ENCODE measurements at regions not wholly inside any gene's neighbourhood (a gene's known extent, or its start where the extent isn't known, plus 50 kb on each side); places are given as distances from the start of the nearest gene placed in this dataset.

- peak overlapping the region in 5 of 21 experiments; percentile 27 to 67 (median 47) for H3K27ac ChIP-seq
- no peak overlapping the region for H3K4me3 ChIP-seq
Measured at GRCh38 chr15:47293466-47294162, 423.7 kb upstream of the SEMA6D start.

- no peak overlapping the region for H3K27ac ChIP-seq
- no peak overlapping the region for H3K4me3 ChIP-seq
Measured at GRCh38 chr15:47294765-47295259, 422.5 kb upstream of the SEMA6D start.

GRCh38 chr15:47296881-47297280 lies 420.4 kb upstream of the SEMA6D start:
- H3K27ac ChIP-seq = no peak overlapping the region

GRCh38 chr15:47299846-47300434 lies 417.4 kb upstream of the SEMA6D start:
- no peak overlapping the region for H3K27ac ChIP-seq

More at GRCh38 chr15:47296881-47297280, 420.4 kb upstream of the SEMA6D start:
- no peak overlapping the region for H3K4me3 ChIP-seq

GRCh38 chr15:47300596-47300995 lies 416.7 kb upstream of the SEMA6D start:
- no peak overlapping the region for H3K27ac ChIP-seq
- H3K4me3 ChIP-seq = no peak overlapping the region

More at GRCh38 chr15:47299846-47300434, 417.4 kb upstream of the SEMA6D start:
- no peak overlapping the region for H3K4me3 ChIP-seq

GRCh38 chr15:47301481-47301880 lies 415.8 kb upstream of the SEMA6D start:
- Histone ChIP-seq H3K4me3 (no peak overlapping the region), H3K27ac (no peak overlapping the region)

GRCh38 chr15:47304656-47305055 lies 412.6 kb upstream of the SEMA6D start:
- Histone ChIP-seq H3K27ac (no peak overlapping the region), H3K4me3 (no peak overlapping the region)

- Histone ChIP-seq H3K4me3 (no peak overlapping the region), H3K27ac (no peak overlapping the region)
Measured at GRCh38 chr15:47312161-47312560, 405.1 kb upstream of the SEMA6D start.

- H3K27ac ChIP-seq = no peak overlapping the region
- no peak overlapping the region for H3K4me3 ChIP-seq
Measured at GRCh38 chr15:47326410-47327333, 390.6 kb upstream of the SEMA6D start.

- Histone ChIP-seq H3K27ac (no peak overlapping the region), H3K4me3 (no peak overlapping the region)
Measured at GRCh38 chr15:47331829-47332393, 385.4 kb upstream of the SEMA6D start.

GRCh38 chr15:47332481-47332880 lies 384.8 kb upstream of the SEMA6D start:
- Histone ChIP-seq H3K4me3 (no peak overlapping the region), H3K27ac (no peak overlapping the region)

- no peak overlapping the region for H3K4me3 ChIP-seq
Measured at GRCh38 chr15:47333734-47334133, 383.6 kb upstream of the SEMA6D start.

GRCh38 chr15:47334805-47335535 lies 382.3 kb upstream of the SEMA6D start:
- Histone ChIP-seq H3K4me3 (no peak overlapping the region), H3K27ac (no peak overlapping the region)

More at GRCh38 chr15:47333734-47334133, 383.6 kb upstream of the SEMA6D start:
- no peak overlapping the region for H3K27ac ChIP-seq

- Histone ChIP-seq H3K4me3 (no peak overlapping the region), H3K27ac (no peak overlapping the region)
Measured at GRCh38 chr15:47337106-47337505, 380.2 kb upstream of the SEMA6D start.

GRCh38 chr15:47337836-47338235 lies 379.5 kb upstream of the SEMA6D start:
- no peak overlapping the region for H3K27ac ChIP-seq
- no peak overlapping the region for H3K4me3 ChIP-seq

- Histone ChIP-seq H3K27ac (no peak overlapping the region), H3K4me3 (no peak overlapping the region)
Measured at GRCh38 chr15:47338771-47339170, 378.5 kb upstream of the SEMA6D start.

- no peak overlapping the region for H3K27ac ChIP-seq
- no peak overlapping the region for H3K4me3 ChIP-seq
Measured at GRCh38 chr15:47339800-47340570, 377.3 kb upstream of the SEMA6D start.

- no peak overlapping the region for H3K4me3 ChIP-seq
Measured at GRCh38 chr15:47340571-47340920, 376.8 kb upstream of the SEMA6D start.

GRCh38 chr15:47349179-47349578 lies 368.1 kb upstream of the SEMA6D start:
- Histone ChIP-seq H3K4me3 (no peak overlapping the region), H3K27ac (peak overlapping the region in 1 of 21 experiments; percentile 5)

More at GRCh38 chr15:47340571-47340920, 376.8 kb upstream of the SEMA6D start:
- H3K27ac ChIP-seq = no peak overlapping the region
